Nephron progenitor cell (in vitro differentiated cells): ENCODE measurements at regions not wholly inside any gene's neighbourhood (a gene's known extent, or its start where the extent isn't known, plus 50 kb on each side); places are given as distances from the start of the nearest gene placed in this dataset.
A peak's percentile ranks its signal among the peaks of the same experiment; 100 is the strongest.

Source experiments
- DNase-seq: peaks from one replicate; pipeline ENCODE4 v3.0.0; 2021
- H3K27ac Mint-ChIP-seq: 2 replicates; pipeline ENCODE4 v1.8.0; 2021; ENCODE audit warnings: mild to moderate bottlenecking, moderate library complexity, mixed read lengths
- H3K27me3 Mint-ChIP-seq: 2 replicates; pipeline ENCODE4 v1.8.0; 2021; ENCODE audit warnings: mild to moderate bottlenecking, low read depth, mixed read lengths; ENCODE audit not compliant: poor library complexity
- H3K36me3 Mint-ChIP-seq: 2 replicates; pipeline ENCODE4 v1.8.0; 2021; ENCODE audit warnings: low read depth, mixed read lengths
- H3K4me1 Mint-ChIP-seq: 2 replicates; pipeline ENCODE4 v1.8.0; 2021; ENCODE audit warnings: mixed read lengths
- H3K4me3 Mint-ChIP-seq: 2 replicates; pipeline ENCODE4 v1.8.0; 2021; ENCODE audit warnings: mild to moderate bottlenecking, moderate library complexity, mixed read lengths
- H3K9me3 Mint-ChIP-seq: 2 replicates; pipeline ENCODE4 v1.8.0; 2021; ENCODE audit warnings: mild to moderate bottlenecking, moderate library complexity, mixed read lengths
- CTCF ChIP-seq: fragments of 200-600 bp; sonication (generic); IDR thresholded peaks from 2 replicates; pipeline ENCODE4 v1.5.0; 2021; ENCODE audit warnings: antibody characterized with exemption

GRCh38 chr7:142357953-142358520, 100.2 kb upstream of the PRSS58 start:
- Mint-ChIP-seq H3K27ac (no peak overlapping the region), H3K4me3 (peak overlapping the region; percentile 55), H3K4me1 (peaks cover 5% of the 10 kb centered on the region), H3K36me3 (no peaks in the 10 kb centered on the region), H3K9me3 (peaks cover 17% of the 10 kb centered on the region), H3K27me3 (peaks cover 16% of the 10 kb centered on the region)
- DNase-seq = peak; percentile 37
- peak; percentile 72 for TF ChIP-seq CTCF

- H3K4me1 Mint-ChIP-seq = peaks cover 5% of the 10 kb centered on the region
- no peak overlapping the region for H3K27ac Mint-ChIP-seq
- H3K4me3 Mint-ChIP-seq = no peak overlapping the region
- no peak for DNase-seq
- no peak for TF ChIP-seq CTCF
- H3K27me3 Mint-ChIP-seq = peaks cover 18% of the 10 kb centered on the region
- no peaks in the 10 kb centered on the region for H3K36me3 Mint-ChIP-seq
- H3K9me3 Mint-ChIP-seq = peaks cover under 1% of the 10 kb centered on the region
Measured at GRCh38 chr7:142356166-142356565, 98.3 kb upstream of the PRSS58 start.

GRCh38 chr7:142355328-142355727, 97.5 kb upstream of the PRSS58 start:
- no peak overlapping the region for H3K4me3 Mint-ChIP-seq
- no peaks in the 10 kb centered on the region for H3K9me3 Mint-ChIP-seq
- peaks cover 22% of the 10 kb centered on the region for H3K27me3 Mint-ChIP-seq
- DNase-seq = no peak
- no peaks in the 10 kb centered on the region for H3K36me3 Mint-ChIP-seq
- H3K4me1 Mint-ChIP-seq = peaks cover 5% of the 10 kb centered on the region
- no peak for TF ChIP-seq CTCF
- H3K27ac Mint-ChIP-seq = no peak overlapping the region

- Mint-ChIP-seq H3K36me3 (no peaks in the 10 kb centered on the region), H3K27me3 (peaks cover 22% of the 10 kb centered on the region), H3K9me3 (no peaks in the 10 kb centered on the region), H3K4me1 (peaks cover 5% of the 10 kb centered on the region), H3K4me3 (no peak overlapping the region), H3K27ac (no peak overlapping the region)
- no peak for TF ChIP-seq CTCF
- no peak for DNase-seq
Measured at GRCh38 chr7:142353147-142354060, 95.5 kb upstream of the PRSS58 start.

GRCh38 chr7:142352543-142352942, 94.7 kb upstream of the PRSS58 start:
- no peak for DNase-seq
- Mint-ChIP-seq H3K4me3 (no peak overlapping the region), H3K4me1 (peaks cover 1% of the 10 kb centered on the region), H3K9me3 (no peaks in the 10 kb centered on the region), H3K36me3 (no peaks in the 10 kb centered on the region), H3K27ac (no peak overlapping the region), H3K27me3 (peaks cover 22% of the 10 kb centered on the region)
- no peak for TF ChIP-seq CTCF
